Fibroblast of lung (primary cell): ENCODE measurements at regions not wholly inside any gene's neighbourhood (a gene's known extent, or its start where the extent isn't known, plus 50 kb on each side); places are given as distances from the start of the nearest gene placed in this dataset.

ENCODE experiments used
- DNase-seq, 2 donors: peaks; one replicate each; pipeline versions ENCODE4 v3.0.0 to v3.0.0-alpha.2; 2010; ENCODE audit warnings: low read depth in 2 of 2
- H2AFZ ChIP-seq: 2 replicates; pipeline ENCODE4 v1.5.1; 2012; ENCODE audit warnings: low read length, control low read depth, inconsistent platforms
- H3K27ac ChIP-seq: 2 replicates; pipeline ENCODE4 v1.5.1; 2011; ENCODE audit warnings: low read length, control low read depth; ENCODE audit not compliant: insufficient read depth
- H3K27me3 ChIP-seq: 2 replicates; pipeline ENCODE4 v1.5.1; 2011; ENCODE audit warnings: mild to moderate bottlenecking, low read length; ENCODE audit not compliant: control insufficient read depth, insufficient read depth
- H3K36me3 ChIP-seq: 2 replicates; pipeline ENCODE4 v1.5.1; 2011; ENCODE audit warnings: low read length; ENCODE audit not compliant: control insufficient read depth, insufficient read depth
- H3K4me1 ChIP-seq: 2 replicates; pipeline ENCODE4 v1.5.1; 2011; ENCODE audit warnings: low read length; ENCODE audit not compliant: control insufficient read depth, insufficient read depth; ENCODE audit errors: extremely low read depth
- H3K4me2 ChIP-seq: 2 replicates; pipeline ENCODE4 v1.5.1; 2011; ENCODE audit warnings: low read length, control low read depth; ENCODE audit not compliant: insufficient read depth; ENCODE audit errors: extremely low read depth
- H3K4me3 ChIP-seq, 4 experiments: fragments of 200-600 bp in 1 of 4; sonication (generic) in 1 of 4; replicated peaks in 1 of 4; 2 replicates each; pipeline ENCODE4 v1.5.1; 2011 to 2016; ENCODE audit warnings: low read length in 4 of 4, low read depth in 3 of 4, mild to moderate bottlenecking in 3 of 4, control low read depth in 2 of 4, inconsistent platforms in 1 of 4, mixed read lengths in 1 of 4; ENCODE audit not compliant: insufficient read depth in 1 of 4; ENCODE audit errors: control extremely low read depth in 1 of 4
- H3K79me2 ChIP-seq: 2 replicates; pipeline ENCODE4 v1.5.1; 2012; ENCODE audit warnings: mild to moderate bottlenecking, low read length, inconsistent platforms; ENCODE audit not compliant: control insufficient read depth, insufficient read depth
- H3K9ac ChIP-seq: 2 replicates; pipeline ENCODE4 v1.5.1; 2011; ENCODE audit warnings: mild to moderate bottlenecking, low read length, control low read depth; ENCODE audit not compliant: insufficient read depth
- H3K9me3 ChIP-seq: 2 replicates; pipeline ENCODE4 v1.5.1; 2012; ENCODE audit warnings: low read depth, low read length; ENCODE audit not compliant: control insufficient read depth, insufficient read depth
- H4K20me1 ChIP-seq: 2 replicates; pipeline ENCODE4 v1.5.1; 2011; ENCODE audit warnings: low read length; ENCODE audit not compliant: control insufficient read depth, insufficient read depth; ENCODE audit errors: extremely low read depth
- CTCF ChIP-seq, 2 donors: IDR thresholded peaks in 1 of 2; conservative IDR thresholded peaks in 1 of 2; 1 replicate in 1 of 2; 2 replicates in 1 of 2; pipeline ENCODE4 v1.5.1; 2011 to 2012; ENCODE audit warnings: low read length in 2 of 2, control low read depth in 1 of 2, inconsistent platforms in 1 of 2, low read depth in 1 of 2, mild to moderate bottlenecking in 1 of 2
- EZH2 ChIP-seq: IDR thresholded peaks from 2 replicates; pipeline ENCODE4 v1.5.1; 2012; ENCODE audit warnings: low read length, control low read depth, mild to moderate bottlenecking; ENCODE audit errors: missing control alignments

GRCh38 chr6:142500250-142500786, 198.5 kb downstream of the ADGRG6 start:
- Histone ChIP-seq H3K27me3 (no peaks in the 10 kb centered on the region), H3K4me1 (no peaks in the 10 kb centered on the region), H3K9ac (no peak overlapping the region), H3K36me3 (no peaks in the 10 kb centered on the region), H4K20me1 (no peaks in the 10 kb centered on the region), H2AFZ (no peak overlapping the region), H3K4me3 (no peak overlapping the region), H3K79me2 (no peaks in the 10 kb centered on the region), H3K27ac (no peak overlapping the region), H3K4me2 (no peak overlapping the region), H3K9me3 (no peaks in the 10 kb centered on the region)
- peak in 1 of 2 donors; percentile 21 for DNase-seq
- no peak for TF ChIP-seq CTCF (conservative IDR thresholded peaks at IDR 0.05 in 1 of 2, IDR thresholded peaks at IDR 0.05 in 1 of 2; ENCODE audit: low read depth in 1 of 2, low read length in 2 of 2)
- TF ChIP-seq EZH2, result no peak

GRCh38 chr6:142501795-142502194, 200.0 kb downstream of the ADGRG6 start:
- Histone ChIP-seq H4K20me1 (no peaks in the 10 kb centered on the region), H3K79me2 (no peaks in the 10 kb centered on the region), H3K9me3 (no peaks in the 10 kb centered on the region), H3K9ac (no peak overlapping the region), H3K4me1 (no peaks in the 10 kb centered on the region), H3K36me3 (no peaks in the 10 kb centered on the region), H2AFZ (no peak overlapping the region), H3K4me2 (no peak overlapping the region), H3K4me3 (no peak overlapping the region), H3K27ac (no peak overlapping the region), H3K27me3 (no peaks in the 10 kb centered on the region)
- no peak for TF ChIP-seq EZH2
- no peak for TF ChIP-seq CTCF (conservative IDR thresholded peaks at IDR 0.05 in 1 of 2, IDR thresholded peaks at IDR 0.05 in 1 of 2; ENCODE audit: low read depth in 1 of 2, low read length in 2 of 2)
- DNase-seq, result no peak

GRCh38 chr6:142507065-142507464, 205.3 kb downstream of the ADGRG6 start:
- Histone ChIP-seq H3K27me3 (peaks cover 6% of the 10 kb centered on the region), H3K4me3 (no peak overlapping the region), H3K36me3 (no peaks in the 10 kb centered on the region), H3K4me2 (no peak overlapping the region), H3K4me1 (no peaks in the 10 kb centered on the region), H3K27ac (no peak overlapping the region), H4K20me1 (no peaks in the 10 kb centered on the region), H3K79me2 (no peaks in the 10 kb centered on the region), H2AFZ (no peak overlapping the region), H3K9ac (no peak overlapping the region), H3K9me3 (no peaks in the 10 kb centered on the region)
- TF ChIP-seq CTCF (conservative IDR thresholded peaks at IDR 0.05 in 1 of 2, IDR thresholded peaks at IDR 0.05 in 1 of 2; ENCODE audit: low read depth in 1 of 2, low read length in 2 of 2) (no peak), EZH2 (no peak)
- DNase-seq, result no peak
